Heart left ventricle (tissue), 16 donors: ENCODE measurements at regions not wholly inside any gene's neighbourhood (a gene's known extent, or its start where the extent isn't known, plus 50 kb on each side); places are given as distances from the start of the nearest gene placed in this dataset.

Experiments
- ATAC-seq, 4 donors: fragments of 200-7000 bp; cut with Tn5 transposase; one replicate each; pipeline ENCODE4 v1.9.1; 2020 to 2022; ENCODE audit warnings: moderate library complexity in 4 of 4, mild to moderate bottlenecking in 3 of 4, moderate number of reproducible peaks in 1 of 4
- DNase-seq, 5 donors: peaks; one replicate each; pipeline ENCODE4 v3.0.0-alpha.2; 2020
- H3K27ac ChIP-seq, 12 donors: fragments of 200-600 bp; sonication (generic) in 4 of 12; one replicate each; pipeline versions ENCODE4 v1.5.0 to v1.8.0; 2016 to 2022; ENCODE audit warnings: mild to moderate bottlenecking in 2 of 12
- H3K27me3 ChIP-seq, 9 donors: fragments of 200-600 bp; sonication (generic) in 2 of 9; one replicate each; pipeline versions ENCODE4 v1.5.1 to v1.8.0; 2016 to 2022; ENCODE audit warnings: mild to moderate bottlenecking in 3 of 9
- H3K36me3 ChIP-seq, 9 donors: fragments of 200-600 bp; sonication (generic) in 2 of 9; one replicate each; pipeline versions ENCODE4 v1.5.0 to v1.8.0; 2018 to 2022; ENCODE audit warnings: mild to moderate bottlenecking in 2 of 9
- H3K4me1 ChIP-seq, 12 donors: fragments of 200-600 bp; sonication (generic) in 4 of 12; one replicate each; pipeline versions ENCODE4 v1.5.0 to v1.8.0; 2016 to 2022; ENCODE audit warnings: mild to moderate bottlenecking in 3 of 12
- H3K4me3 ChIP-seq, 12 donors: fragments of 200-600 bp; sonication (generic) in 4 of 12; one replicate each; pipeline versions ENCODE4 v1.5.0 to v1.8.0; 2017 to 2022; ENCODE audit warnings: mild to moderate bottlenecking in 9 of 12, moderate library complexity in 4 of 12
- H3K9me3 ChIP-seq, 12 donors: fragments of 200-600 bp; sonication (generic) in 4 of 12; one replicate each; pipeline versions ENCODE4 v1.5.0 to v1.8.0; 2016 to 2022; ENCODE audit warnings: mild to moderate bottlenecking in 1 of 12
- POLR2A ChIP-seq, 2 donors: fragments of 450-650 bp; IDR thresholded peaks; one replicate each; pipeline ENCODE4 v1.6.1; 2017; ENCODE audit warnings: antibody characterized with exemption in 2 of 2, mild to moderate bottlenecking in 2 of 2, moderate library complexity in 2 of 2
- WGBS, 4 donors: extraction: QIAGEN DNeasy Blood & Tissue Kit in 2 of 4; methylation state at CpG; one replicate each; pipeline versions ENCODE4 v1.1.5 to v1.1.7; 2013 to 2018; 5-methylcytosine and 5-hydroxymethylcytosine counted together
- intact Hi-C, 10 donors: fragments of 100-400 bp; cut with DNase I; formaldehyde crosslinking; loops; one replicate each; pipeline versions ENCODE4 v1.11.1 to v1.14.2; 2022
- TF ChIP-seq, protein P1 (sequence below), 12 donors: fragments of 200-600 bp; sonication (generic) in 4 of 12; IDR thresholded peaks; one replicate each; pipeline versions ENCODE4 v1.5.0 to v1.8.0; 2018 to 2022; ENCODE audit warnings: antibody characterized with exemption in 12 of 12, mild to moderate bottlenecking in 5 of 12
- donor health status: ischemic (EF 13 %, LVEDD 7.1; RV severe dilation, severe dysfunction).
- donor health status: healthy with polysubstance abuse.
- donor health status: DM: no; HTN: yes; CAD: no.
- donor health status: DM: no; HTN: no; CAD: no.
- donor health status: ischemic (EF 25% LVEDD 6.9; RV normal size, moderate dysfunction).
- donor health status: ischemic (EF 25% LVEDD 5.7; RV mildly dilated, moderate dysfunction).
- donor health status: healthy.
- donor health status: DM: yes; HTN: yes; CAD: no.
- donor health status: ischemic (EF 35%, LVEDD 5.7; RV mildly dilated, moderate dysfunction).
- donor health status: nonischemic (EF 11% LVEDD 7.7; RV severe dilation, severe dysfunction).
- donor health status: DM: yes; HTN: yes; CAD: no.
- donor health status: PGD.
- donor health status: ischemic (EF 29% LVEDD 5.4; RV normal size, mild dysfunction).
- donor health status: nonischemic (EF 23%, LVEDD 6.1; RV moderate dilation, normal function).

DNA sequence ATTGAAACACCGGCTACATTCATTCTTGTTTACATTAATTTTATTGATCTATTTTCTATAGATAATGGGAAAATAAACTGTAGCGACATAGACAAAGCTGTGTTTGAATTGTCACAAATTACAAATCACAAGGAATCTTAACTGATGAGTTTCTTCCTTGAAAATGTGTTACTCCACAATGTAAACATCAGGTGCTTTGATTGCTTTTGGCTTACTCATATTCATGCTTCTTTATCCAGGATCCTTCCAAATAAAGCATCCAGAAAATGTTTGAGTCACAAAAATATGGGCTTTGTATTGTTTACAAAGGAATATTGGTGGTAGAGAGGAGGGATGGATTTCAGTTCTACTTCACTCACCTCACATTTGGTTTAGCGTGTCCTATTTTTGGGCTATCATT is 64.0 kb downstream of the BMP2 start:
- intact Hi-C loops = loop anchor here in 1 of 10 donors (5.0 kb wide), 1 partner anchor 1026 kb away; no protein-coding TSS in a partner anchor
- TF ChIP-seq, protein P1, sequence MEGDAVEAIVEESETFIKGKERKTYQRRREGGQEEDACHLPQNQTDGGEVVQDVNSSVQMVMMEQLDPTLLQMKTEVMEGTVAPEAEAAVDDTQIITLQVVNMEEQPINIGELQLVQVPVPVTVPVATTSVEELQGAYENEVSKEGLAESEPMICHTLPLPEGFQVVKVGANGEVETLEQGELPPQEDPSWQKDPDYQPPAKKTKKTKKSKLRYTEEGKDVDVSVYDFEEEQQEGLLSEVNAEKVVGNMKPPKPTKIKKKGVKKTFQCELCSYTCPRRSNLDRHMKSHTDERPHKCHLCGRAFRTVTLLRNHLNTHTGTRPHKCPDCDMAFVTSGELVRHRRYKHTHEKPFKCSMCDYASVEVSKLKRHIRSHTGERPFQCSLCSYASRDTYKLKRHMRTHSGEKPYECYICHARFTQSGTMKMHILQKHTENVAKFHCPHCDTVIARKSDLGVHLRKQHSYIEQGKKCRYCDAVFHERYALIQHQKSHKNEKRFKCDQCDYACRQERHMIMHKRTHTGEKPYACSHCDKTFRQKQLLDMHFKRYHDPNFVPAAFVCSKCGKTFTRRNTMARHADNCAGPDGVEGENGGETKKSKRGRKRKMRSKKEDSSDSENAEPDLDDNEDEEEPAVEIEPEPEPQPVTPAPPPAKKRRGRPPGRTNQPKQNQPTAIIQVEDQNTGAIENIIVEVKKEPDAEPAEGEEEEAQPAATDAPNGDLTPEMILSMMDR (IDR thresholded peaks at IDR 0.05) = no peak
- no peak for TF ChIP-seq POLR2A (IDR thresholded peaks at IDR 0.05)
- no peaks in the 10 kb centered on the region for H3K36me3 ChIP-seq
- DNase-seq = no peak
- H3K27ac ChIP-seq = no peak overlapping the region
- WGBS, 4 donors = 79 to 88% (median 79%) methylated on average over 3 of the region's 3 CpGs
- no peak overlapping the region for H3K4me3 ChIP-seq
- ATAC-seq = no peak
- no peaks in the 10 kb centered on the region for H3K9me3 ChIP-seq
- no peaks in the 10 kb centered on the region for H3K27me3 ChIP-seq
- no peaks in the 10 kb centered on the region for H3K4me1 ChIP-seq

DNA sequence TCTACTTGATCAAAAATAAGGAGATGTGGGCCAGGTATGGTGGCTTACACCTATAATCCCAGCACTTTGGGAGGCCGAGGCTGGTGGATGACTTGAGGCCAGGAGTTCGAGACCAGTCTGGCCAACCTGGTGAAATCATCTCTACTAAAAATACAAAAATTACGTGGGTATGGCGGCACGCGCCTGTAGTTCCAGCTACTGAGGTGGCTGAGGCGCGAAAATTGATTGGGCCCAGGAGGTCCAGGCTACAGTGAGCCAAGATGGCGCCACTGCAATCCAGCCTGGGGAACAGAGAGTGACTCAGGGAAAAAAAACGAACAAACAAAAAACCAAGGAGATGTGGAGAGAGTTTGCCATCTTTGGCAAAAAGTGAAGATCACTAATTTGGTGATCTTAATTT is 65.3 kb downstream of the BMP2 start:
- intact Hi-C loops = loop anchor here in 1 of 10 donors (5.0 kb wide), 1 partner anchor 1024 kb away; no protein-coding TSS in a partner anchor
- no peak overlapping the region for H3K27ac ChIP-seq
- H3K36me3 ChIP-seq = no peaks in the 10 kb centered on the region
- H3K4me3 ChIP-seq = no peak overlapping the region
- H3K4me1 ChIP-seq = no peaks in the 10 kb centered on the region
- DNase-seq = no peak
- no peak for TF ChIP-seq POLR2A (IDR thresholded peaks at IDR 0.05)
- TF ChIP-seq, protein P1 (IDR thresholded peaks at IDR 0.05) = no peak
- H3K9me3 ChIP-seq = no peaks in the 10 kb centered on the region
- 94 to 95% (median 95%) methylated on average over 10 of the region's 10 CpGs for WGBS, 4 donors
- no peak for ATAC-seq
- H3K27me3 ChIP-seq = no peaks in the 10 kb centered on the region

DNA sequence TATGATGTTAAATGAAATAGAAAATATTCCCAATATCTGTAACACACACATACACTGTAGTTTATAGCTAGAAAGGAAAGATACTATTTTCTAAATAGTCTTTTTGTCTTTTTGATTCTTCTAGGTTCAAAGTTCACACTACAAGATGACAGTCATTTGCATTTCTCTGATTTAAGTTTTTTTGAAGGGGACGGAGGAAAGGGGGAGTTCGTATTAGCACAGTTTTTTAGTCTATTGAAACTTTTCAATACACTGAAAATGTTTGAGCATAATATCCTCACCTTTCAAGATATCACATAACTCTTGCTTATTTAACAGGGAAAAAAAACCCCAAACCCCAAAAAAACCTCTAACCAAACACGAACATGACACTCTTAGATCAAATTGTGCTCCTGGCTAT is 68.1 kb downstream of the BMP2 start:
- WGBS, 4 donors = 71 to 82% (median 80%) methylated on average over 3 of the region's 3 CpGs
- H3K27ac ChIP-seq = no peak overlapping the region
- intact Hi-C loops = no loop called here

GRCh38 chr20:6836821-6837374 is 69.4 kb downstream of the BMP2 start:
- no peaks in the 10 kb centered on the region for H3K36me3 ChIP-seq
- intact Hi-C loops = no loop called here
- 73 to 80% (median 78%) methylated on average over 7 of the region's 7 CpGs for WGBS, 4 donors
- ATAC-seq (no peak), DNase-seq (no peak)
- peaks cover 0 to 27% (median 0%) of the 10 kb centered on the region in 9 donors for H3K27me3 ChIP-seq
- H3K4me3 ChIP-seq = no peak overlapping the region
- TF ChIP-seq, protein P1 (IDR thresholded peaks at IDR 0.05) = no peak
- TF ChIP-seq POLR2A (IDR thresholded peaks at IDR 0.05) = no peak
- H3K27ac ChIP-seq = no peak overlapping the region
- no peaks in the 10 kb centered on the region for H3K9me3 ChIP-seq
- H3K4me1 ChIP-seq = no peaks in the 10 kb centered on the region

More for the DNA sequence above, 68.1 kb downstream of the BMP2 start:
- H3K27me3 ChIP-seq = peaks cover 0 to 27% (median 0%) of the 10 kb centered on the region in 9 donors
- no peaks in the 10 kb centered on the region for H3K4me1 ChIP-seq
- H3K9me3 ChIP-seq = no peaks in the 10 kb centered on the region
- ATAC-seq (no peak), DNase-seq (no peak)
- no peak for TF ChIP-seq POLR2A (IDR thresholded peaks at IDR 0.05)
- TF ChIP-seq, protein P1 (IDR thresholded peaks at IDR 0.05) = no peak
- no peak overlapping the region for H3K4me3 ChIP-seq
- no peaks in the 10 kb centered on the region for H3K36me3 ChIP-seq
